ENCODE measurements at regions not wholly inside any gene's neighbourhood (a gene's known extent, or its start where the extent isn't known, plus 50 kb on each side); places are given as distances from the start of the nearest gene placed in this dataset.

- TF ChIP-seq CTCF (IDR thresholded peaks at IDR 0.05): no peak
These were observed 92.3 kb upstream of the SLC7A11 start for GRCh38 chr4:138334346-138335016.

- TF ChIP-seq CTCF (IDR thresholded peaks at IDR 0.05): no peak
These were observed 88.4 kb upstream of the SLC7A11 start for GRCh38 chr4:138330531-138330930.

- TF ChIP-seq CTCF (IDR thresholded peaks at IDR 0.05): no peak
These were observed 87.4 kb upstream of the SLC7A11 start for GRCh38 chr4:138329506-138330070.

GRCh38 chr4:138327338-138327737, 85.2 kb upstream of the SLC7A11 start:
- TF ChIP-seq CTCF (IDR thresholded peaks at IDR 0.05): no peak

GRCh38 chr4:138320831-138321230, 78.7 kb upstream of the SLC7A11 start:
- no peak for TF ChIP-seq CTCF (IDR thresholded peaks at IDR 0.05)

- TF ChIP-seq CTCF (IDR thresholded peaks at IDR 0.05): no peak
These were observed 77.9 kb upstream of the SLC7A11 start for GRCh38 chr4:138320030-138320429.

- TF ChIP-seq CTCF (IDR thresholded peaks at IDR 0.05): no peak
These were observed 75.1 kb upstream of the SLC7A11 start for GRCh38 chr4:138317175-138317748.

Data from LNCAP (cell line).